DMS 273 (cell line): ENCODE measurements at regions not wholly inside any gene's neighbourhood (a gene's known extent, or its start where the extent isn't known, plus 50 kb on each side); places are given as distances from the start of the nearest gene placed in this dataset.
"Not testable (repeated sequence)": the region's sequence is repeated elsewhere in the genome, so short reads cannot be mapped to it uniquely, and the experiment has no call there.

Source experiments
- DNase-seq: peaks from one replicate; lab custom pipeline; 2025; ENCODE audit not compliant: unreplicated experiment; lab: John Stamatoyannopoulos, UW

DNA sequence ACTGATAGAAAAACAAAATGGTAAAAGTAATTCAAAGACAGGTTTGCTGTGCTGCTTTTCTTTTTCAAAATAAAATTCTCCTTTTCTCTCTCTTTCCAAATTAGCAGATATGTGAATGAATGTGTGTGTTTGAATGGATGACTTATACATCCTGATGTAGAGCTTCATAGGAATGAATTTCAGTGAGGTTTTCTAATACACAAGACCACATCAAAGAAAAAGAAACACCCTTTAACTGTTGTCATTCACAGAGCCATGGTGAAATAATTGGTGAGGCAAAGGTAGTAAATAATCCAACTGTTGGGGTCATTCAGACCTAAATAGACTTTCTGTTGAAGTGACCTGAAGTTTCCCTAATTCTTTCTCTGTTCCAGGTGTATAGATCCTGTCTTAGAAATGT lies 139.1 kb upstream of the ZPLD1 start:
- DNase-seq = no peak

DNA sequence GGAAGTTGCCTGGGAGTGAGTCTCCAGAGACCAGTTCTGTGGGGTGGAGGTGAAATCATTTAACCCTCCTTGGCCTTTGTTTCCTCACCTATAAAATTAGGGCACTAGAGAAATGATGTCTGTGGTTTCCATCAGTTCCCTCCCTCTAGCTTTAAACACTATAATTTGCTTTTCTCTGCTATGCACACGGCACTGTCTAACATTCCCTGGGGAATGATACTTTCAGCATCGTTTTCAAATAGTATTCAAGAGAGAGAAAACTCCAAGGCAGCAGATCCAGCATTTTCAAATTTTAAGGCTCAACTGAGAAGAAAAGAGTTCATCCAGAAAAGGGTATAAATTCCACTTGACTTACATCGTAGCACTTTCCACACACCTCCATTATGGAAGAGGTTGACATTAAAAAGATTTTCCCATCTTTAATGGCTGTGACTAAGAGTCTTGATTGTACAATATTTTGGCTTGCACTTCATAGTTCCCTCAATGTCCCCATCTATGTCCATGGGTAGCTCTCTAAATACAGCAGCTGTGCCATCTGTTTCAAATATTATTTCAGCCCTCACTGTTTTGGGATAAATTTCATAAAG lies 137.7 kb upstream of the ZPLD1 start:
- no peak for DNase-seq

DNA sequence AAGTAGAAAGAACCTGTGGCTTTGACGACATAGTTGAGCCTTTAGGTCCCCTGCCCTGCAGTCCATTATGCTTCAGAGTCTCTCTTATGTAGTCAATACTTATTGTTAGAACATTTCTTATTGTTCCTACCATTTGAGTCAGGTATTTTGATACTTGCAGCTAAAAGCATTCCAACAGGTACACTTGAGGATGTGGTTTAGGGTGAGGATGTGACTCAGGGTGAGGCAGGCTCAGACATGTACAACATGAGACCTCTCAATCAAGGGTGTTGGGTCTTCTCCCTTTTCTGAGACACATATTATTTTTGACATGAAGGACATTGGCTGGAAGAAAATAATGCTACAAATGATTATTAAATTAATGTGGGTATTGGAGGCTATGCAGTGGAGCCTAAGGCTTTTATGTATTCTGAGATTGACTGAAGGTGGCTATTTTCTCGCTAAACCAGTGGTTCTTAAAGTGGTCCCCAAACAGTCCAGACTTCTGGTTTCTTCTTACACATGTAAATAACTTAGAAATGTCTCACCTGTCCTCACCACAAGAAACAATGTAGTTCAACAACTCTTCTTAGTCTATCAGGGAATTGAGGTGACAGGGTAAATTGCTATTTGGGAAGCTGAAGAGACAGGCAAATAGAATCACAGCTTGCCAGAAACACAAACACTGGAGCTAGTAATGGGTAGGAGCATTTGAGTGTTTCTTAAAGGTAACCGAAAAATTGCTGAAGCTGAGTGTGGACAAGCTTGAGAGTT lies 135.5 kb upstream of the ZPLD1 start:
- no peak for DNase-seq

DNA sequence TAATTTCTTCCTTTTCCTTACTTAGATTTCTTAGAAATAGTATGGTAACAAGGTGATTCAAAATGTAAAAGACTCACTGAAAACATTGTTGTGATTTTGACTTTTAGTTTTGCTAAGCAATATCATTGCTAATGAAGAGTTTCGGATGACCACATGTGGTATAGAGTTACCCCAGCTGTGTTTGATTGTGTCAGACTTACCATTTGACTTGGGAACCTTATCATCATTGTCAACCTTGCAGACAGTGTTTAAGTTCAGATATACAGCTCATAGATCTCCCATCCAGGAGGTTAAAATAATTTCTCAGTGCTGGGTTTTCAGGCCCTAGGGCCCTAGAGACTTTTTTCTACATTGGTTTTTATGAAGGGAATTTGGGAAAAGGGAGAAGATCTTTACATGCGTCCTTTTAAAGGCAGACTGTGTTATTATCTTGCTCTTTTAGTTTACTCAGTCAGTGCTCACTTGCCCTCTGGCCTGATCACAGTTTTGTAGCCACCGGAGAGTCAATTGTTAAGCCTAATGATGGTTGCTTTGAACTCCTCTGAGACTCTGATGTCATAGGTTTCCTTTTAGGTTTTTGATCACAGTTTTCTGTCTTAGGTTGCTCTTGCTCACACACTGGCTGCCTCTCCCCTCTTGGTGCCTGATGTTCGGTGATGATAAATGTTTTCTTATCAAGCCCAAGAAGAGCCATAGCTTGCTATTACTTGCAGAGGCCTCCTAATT lies 133.5 kb upstream of the ZPLD1 start:
- no peak for DNase-seq

DNA sequence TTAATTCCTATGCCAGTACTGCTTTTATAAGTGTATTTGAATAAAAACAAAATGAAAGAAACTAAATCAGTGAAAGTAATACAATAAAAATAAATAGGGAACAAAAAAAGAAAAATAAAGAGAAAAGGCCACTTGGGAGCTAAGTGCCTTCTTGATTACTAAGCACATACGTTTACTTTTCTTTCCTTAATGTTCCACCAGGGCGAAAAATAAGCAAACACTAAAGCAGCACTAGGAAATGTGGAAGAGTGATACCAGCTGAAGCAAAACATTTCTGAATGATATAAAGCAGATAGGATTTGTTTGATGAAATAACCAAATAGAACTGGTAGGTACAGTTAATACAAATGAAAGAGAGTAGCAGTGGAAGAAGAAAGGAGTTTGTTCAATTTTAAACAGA lies 132.8 kb upstream of the ZPLD1 start:
- DNase-seq = no peak

DNA sequence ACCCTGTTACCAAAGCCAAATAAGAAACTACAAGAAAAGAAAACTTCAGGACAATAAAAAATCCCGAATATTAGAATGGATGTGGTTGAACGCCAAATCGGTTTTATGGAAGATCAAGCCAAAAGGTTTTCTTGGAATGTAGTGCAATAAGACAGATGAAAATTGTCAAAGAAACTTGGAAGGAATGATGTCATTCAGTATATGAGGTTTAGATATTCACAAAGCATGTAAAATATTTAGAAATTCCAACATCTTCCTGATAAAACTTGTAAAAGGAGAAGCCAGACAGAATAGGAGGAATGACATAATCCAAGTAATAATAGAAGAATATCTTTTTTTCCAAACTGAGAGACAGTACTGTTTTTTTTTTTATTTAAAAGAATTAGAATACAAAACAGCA lies 130.3 kb upstream of the ZPLD1 start:
- no peak for DNase-seq

DNA sequence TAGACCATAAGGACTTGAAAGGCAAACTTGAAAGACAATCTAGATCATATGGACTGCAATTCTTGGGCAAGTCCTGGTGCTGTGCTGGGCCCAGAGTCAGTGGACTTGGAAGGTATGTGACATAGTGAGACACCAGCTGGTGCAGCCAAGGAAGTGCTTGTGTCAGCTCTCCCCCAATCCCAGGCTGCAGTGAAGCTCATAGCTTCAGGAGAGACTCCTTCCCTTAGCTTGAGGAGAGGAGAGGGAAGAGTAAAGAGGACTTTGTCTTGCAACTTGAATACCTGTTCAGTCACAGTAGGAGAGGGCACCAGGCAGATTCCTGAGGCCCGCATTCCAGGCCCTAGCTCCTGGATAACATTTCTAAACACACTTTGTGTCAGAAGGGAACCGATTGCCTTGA lies 127.4 kb upstream of the ZPLD1 start:
- no peak for DNase-seq

DNA sequence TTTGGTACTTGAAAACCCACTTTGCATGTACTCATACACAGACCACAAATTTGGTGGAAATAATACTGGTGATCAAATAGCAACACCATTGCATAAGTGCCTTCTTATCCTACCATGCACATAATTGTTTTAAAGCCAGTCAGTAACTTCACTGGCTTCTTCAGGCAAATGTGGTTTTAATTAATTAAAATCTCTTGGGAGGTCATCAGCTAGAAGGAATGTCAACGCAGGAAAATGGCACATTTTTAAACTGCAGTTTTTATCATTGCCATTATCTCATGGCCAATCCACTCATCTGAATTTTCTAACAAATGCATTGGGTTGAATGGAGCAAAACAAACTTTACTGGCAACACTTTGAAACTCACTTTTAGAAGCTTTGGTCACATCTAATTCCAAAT lies 105.7 kb upstream of the ZPLD1 start:
- no peak for DNase-seq

DNA sequence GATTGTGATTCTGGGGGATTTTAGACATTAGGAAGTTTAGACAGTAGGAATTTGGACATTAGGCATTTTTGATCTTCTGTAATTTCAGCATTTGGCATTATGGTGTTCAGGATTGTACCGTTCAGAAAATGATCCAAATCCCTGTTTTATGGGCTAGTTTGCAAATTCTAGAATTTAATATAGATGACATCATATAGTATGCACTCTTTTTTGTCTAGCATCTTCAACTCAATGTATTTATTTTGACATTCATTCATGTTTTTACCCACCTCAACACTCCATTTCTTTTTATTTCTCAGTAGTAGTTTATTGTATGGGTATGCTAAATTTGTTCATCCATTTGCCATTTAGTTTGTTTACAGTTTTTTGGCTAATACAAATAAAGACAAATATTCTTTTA lies 105.3 kb upstream of the ZPLD1 start:
- no peak for DNase-seq

DNA sequence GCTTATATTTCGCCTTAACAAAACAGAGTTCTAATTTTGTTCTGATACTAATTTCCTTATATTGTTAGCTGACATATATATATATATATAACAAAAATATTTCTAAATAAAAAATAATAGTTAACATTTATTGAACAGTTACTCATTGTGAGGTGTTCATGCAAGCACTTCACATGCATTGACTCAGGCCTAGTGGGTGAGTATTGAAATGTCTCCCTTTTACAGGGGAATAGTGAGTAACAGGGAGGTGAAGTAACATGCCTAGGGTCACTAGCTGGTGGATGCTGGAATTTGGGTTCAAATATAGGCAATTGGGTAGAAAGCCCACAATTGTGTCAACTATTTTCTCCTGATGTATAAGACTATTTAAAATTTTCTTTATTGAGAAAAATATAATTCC lies 102.6 kb upstream of the ZPLD1 start:
- DNase-seq = no peak

DNA sequence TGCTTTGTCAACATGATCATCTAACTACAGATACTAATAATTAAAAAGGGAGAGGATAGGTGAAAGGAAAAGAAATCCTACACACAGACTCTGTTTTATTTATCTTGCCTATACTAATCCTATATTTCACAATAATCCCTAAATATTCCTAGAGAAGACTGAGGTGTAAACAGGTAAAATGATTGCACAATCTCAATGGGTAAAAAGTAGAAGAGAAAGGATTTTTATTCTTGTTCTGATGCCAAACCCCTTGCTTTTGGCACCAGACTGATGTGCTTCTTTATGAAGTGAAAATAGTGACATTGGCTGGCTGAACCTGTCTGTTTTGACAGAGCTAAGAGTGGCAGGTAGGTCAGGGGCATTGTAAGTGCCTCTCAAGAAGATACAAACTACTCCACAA lies 101.9 kb upstream of the ZPLD1 start:
- no peak for DNase-seq

DNA sequence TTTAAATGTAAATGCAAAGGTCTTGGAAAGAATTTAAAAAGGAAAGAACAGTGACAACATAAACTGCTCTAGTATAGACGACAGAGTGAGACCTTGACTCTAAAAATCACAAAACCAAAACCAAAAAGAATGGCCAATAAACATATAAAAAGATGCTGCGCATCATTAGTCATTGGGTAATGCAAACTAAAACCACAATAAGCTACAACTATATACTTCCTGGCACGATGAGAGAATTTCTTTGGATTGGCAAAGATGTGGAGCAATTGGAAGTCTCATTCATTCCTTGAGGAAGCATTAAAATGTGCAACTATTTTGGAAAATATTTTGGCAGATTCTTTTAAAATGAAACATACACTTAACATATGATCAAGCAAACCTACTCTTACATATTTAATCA lies 98.7 kb upstream of the ZPLD1 start:
- no peak for DNase-seq

DNA sequence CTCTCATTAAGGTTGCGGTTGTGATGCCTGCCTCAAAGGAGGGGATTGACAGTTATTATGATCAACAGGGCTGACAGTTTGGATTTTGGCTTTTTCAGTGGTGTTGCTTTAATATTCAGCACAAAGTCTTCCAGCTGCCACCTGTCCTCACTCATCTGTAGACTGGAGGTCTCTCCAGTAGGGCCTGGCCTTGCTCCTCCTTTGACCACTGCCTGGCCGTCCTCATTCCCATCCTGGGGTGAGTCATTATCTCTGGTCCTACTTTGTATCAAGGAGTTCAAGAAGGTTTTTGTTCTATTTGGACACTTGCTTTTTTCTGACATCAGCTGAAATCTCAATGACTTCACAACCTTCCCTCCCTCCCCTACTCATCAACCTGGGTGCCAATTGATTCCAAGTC lies 95.1 kb upstream of the ZPLD1 start:
- DNase-seq = no peak

DNA sequence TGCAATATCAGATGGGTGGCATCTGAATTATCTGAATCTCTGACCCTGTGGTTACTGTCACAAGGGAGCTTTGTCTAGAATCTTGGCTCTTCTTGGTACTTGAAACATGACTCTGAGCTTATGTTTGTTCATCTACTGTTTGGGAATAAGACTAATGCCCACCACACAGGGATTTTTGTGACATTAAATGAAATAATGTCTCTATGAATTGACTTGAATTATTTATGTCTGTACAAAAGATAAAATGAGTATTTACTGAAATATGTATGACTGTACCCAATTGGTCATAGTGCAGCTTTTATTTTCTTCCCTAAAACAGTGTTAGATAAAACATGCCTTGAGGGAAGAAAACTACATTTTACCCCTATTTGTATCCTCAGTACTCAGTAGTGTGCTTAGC lies 87.9 kb upstream of the ZPLD1 start:
- no peak for DNase-seq

DNA sequence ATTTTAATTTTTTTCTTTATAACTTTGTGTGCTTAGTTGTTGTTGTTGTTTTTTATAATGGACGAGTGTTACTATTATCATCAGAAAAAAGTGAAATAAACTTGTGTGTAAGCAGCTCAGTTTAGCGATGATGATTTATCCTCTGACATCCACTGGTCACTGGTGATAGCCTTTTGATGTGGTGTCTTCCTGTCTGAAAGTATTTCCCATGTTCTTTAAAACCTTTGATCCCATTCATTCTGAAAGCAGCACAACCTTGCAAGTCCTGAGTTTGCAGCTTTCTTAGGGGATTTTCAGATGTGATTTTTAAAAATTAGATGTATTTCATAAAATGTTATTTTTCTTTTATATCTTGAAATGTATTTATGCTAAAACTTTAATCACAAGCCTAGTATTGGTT lies 85.9 kb upstream of the ZPLD1 start:
- no peak for DNase-seq

DNA sequence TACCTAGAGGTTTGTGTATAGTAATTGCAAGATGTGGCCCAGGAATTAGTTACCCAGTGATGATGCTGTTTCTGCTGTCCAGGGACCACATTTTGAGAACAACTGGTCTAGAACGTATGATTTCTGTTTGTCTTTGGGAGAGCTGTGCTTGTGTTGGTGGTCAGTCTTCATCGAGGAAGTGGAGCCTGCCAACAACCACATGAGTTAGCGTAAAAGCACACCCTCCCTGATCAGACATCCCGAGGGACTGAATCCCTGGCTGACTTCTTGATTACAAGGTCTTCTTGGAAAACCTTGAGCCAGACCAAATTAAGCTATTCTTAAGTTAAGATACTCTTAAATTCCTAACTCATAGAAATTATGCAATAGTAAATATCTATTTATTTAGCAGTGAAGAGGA lies 81.7 kb upstream of the ZPLD1 start:
- no peak for DNase-seq

DNA sequence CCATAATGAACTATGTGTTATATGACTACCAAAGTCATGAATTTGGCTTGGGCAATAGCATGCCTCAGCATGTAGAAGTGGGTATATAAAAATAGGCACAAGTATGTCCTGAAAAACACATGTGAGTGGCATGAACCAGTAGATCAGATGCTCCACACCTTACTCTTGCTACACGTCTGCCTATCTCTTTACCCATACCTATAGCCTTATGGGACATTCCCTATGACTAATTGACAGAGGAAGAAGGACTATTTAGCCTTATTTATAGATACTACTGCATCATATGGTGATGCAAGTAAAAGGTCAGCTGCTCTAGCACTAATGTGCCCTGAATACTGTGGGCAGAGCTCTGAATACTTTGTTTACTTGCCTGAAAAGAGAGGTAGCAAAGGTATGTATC lies 81.0 kb upstream of the ZPLD1 start:
- no peak for DNase-seq

DNA sequence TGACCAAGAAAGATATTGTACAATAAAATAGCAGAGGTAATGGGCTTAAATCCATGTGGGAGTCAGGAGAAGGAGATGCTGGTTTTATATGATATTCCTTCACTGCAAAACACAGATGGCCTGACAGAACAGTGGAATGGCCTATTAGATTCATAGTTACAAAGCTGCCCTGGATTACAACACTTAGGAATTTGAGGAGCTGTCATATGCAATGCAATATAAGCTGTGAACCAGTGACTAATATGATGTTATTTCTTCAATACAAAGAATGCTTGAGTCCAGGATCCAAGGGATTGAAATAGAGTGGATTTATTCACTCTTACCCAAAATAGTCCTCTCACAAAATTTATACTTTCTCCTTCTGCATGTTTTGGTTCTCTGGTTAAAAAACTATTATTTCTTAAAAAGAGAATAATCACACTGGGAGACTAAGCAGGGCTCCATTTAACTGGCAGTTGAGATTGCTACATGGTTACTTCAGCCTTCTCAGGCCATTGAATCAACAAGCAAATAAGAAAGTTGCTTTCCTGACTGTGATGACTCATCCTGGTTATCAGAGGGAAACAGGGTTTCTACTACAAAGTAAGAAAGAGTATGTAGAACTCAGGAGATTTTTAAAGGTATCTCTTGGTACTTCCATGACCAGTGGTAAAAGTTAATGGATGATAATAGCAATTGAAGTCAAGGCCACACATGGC lies 79.8 kb upstream of the ZPLD1 start:
- no peak for DNase-seq

DNA sequence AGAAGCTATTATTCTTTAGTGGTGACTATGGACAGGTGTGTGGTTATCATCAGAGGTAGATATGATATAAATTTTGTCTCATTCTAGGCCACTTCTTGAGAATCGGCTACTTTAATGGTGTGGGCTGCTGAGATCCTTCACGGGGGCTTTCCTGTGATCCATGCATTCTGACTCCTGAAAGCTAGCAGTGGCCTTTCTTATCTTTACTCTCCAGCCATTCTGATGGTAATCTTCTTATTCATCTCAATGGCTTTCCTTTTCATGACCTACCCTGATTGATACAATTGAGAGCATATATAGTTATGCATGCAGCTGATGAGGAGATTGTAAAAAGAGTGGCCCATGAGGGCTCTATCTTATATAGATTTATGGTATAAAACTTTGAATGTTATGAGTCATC lies 78.3 kb upstream of the ZPLD1 start:
- no peak for DNase-seq

DNA sequence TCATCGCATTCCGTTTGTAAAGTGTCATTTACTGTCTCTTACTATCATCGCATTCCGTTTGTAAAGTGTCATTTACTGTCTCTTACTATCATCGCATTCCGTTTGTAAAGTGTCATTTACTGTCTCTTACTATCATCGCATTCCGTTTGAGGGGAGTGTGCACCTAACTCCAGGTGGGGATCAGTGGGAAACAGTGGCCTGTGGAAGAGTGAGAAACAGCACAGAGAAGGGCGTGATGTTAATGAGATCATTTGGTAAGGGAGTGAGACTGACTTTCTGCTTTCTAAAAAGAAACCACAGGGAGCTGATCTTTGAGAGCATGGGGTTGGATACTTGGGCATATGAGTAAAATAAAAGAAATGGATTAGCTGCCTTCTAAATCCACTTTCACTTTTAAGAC lies 77.5 kb upstream of the ZPLD1 start:
- not testable (repeated sequence) for DNase-seq

DNA sequence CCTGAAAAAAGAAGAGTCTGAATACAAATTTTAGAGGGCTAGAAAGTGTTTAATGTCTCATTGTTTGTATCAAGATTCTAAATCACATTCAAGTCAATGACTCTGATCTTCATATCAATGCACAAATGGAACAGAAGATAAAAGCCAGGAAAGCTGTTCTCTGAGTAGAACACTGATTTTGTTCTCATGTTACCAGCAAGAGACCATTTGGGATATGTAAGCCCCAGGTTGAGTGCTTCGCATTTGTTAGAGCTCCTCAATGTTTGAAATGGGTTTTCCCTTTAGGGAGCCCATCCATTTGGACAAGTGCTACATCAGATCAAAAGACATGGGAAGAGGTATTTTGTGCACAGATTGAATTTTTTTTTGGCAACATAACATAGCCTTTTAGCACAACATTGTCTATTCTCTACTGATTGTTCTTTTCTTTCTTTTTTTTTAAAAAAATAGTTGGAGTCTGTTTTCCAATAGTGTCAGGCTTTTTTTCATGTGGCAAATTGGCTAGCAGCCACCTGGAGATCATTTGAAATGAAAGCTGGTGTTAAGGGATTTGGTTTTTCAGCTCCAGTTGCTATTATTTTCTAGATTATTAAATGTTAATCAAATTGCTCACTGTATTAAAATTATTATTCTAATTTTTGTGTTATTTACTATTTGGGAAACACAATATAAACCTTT lies 74.5 kb upstream of the ZPLD1 start:
- DNase-seq = no peak
